ENCODE measurements at regions not wholly inside any gene's neighbourhood (a gene's known extent, or its start where the extent isn't known, plus 50 kb on each side); places are given as distances from the start of the nearest gene placed in this dataset.
A peak's percentile ranks its signal among the peaks of the same experiment; 100 is the strongest.

DNA sequence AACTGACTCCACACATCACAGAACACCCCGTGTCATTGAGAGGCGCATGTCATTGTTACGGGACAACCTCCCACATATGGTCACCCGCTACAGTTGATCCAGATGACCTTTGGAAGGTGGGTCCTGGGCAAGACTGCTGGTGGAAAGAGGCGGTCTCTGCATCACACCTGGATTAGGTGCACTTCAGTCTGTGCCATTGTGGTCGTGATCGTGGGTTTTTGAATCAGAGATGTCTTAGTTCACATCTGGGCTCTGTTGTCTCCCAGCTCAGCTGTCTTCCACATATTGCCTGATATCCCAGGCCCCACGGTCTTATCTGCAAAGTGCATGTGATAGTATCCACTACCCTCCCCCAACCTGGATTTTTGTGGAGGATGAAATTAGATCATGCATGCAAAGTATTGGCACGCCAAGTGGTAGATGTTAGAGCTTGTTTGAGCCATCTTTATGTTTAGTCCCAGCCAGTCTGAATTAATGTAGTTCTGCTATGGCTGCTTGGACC, 208.7 kb upstream of the FOXN3 start:
- DNase-seq: peak; percentile 78

DNA sequence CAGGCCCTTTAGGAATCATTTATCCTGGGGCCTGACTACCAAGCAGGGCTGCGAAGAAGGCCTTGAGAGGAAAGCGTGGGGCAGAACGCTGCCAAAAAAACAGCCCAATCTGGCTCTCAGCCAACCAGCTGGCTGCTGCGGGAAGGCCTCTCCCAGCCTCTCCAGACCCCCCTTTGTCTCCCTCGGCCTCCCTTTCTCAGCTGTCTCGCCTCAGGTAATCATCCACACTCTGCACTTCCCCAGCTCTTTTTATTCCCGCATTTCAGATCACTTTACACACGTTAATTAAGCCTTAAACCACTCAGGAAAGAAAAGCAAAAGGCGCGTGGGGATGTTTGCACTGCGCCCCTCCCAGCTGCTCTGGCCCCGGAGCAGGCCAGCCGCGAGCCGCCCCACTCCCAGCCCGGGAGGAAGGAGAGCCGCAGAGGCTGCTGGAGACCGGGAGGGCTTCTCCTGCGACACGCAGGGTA, 208.2 kb upstream of the FOXN3 start:
- DNase-seq: peak; percentile 87

DNA sequence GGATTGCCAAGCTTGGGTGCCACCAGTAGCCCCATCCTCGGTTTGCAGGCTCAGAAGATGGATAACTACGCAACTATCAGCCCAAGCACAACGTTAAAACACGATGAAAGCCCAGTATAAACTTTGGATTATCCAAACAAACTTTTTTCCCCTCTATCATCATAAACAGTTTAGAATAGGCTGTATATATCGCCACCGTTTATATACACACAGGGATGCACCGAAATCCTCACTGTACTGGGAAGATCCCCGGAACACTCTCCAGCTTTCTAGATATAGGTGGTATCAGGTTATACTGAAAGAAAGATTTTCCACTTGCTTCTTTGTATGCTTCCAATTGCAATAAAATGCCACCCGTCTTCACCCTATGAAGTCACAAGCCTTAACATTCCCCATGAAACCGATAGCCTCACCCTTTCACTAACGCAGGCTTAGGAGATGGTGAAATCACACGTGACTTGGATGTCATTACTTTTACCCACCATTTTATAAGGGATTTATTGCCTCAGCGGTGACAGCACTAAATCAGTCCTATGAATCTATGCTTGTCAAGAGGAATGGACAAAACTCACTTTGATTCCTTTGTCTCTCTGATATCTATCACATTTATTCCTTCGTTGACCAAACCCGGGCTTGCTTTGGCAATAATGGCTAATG, 207.6 kb upstream of the FOXN3 start:
- peak; percentile 54 for DNase-seq

DNA sequence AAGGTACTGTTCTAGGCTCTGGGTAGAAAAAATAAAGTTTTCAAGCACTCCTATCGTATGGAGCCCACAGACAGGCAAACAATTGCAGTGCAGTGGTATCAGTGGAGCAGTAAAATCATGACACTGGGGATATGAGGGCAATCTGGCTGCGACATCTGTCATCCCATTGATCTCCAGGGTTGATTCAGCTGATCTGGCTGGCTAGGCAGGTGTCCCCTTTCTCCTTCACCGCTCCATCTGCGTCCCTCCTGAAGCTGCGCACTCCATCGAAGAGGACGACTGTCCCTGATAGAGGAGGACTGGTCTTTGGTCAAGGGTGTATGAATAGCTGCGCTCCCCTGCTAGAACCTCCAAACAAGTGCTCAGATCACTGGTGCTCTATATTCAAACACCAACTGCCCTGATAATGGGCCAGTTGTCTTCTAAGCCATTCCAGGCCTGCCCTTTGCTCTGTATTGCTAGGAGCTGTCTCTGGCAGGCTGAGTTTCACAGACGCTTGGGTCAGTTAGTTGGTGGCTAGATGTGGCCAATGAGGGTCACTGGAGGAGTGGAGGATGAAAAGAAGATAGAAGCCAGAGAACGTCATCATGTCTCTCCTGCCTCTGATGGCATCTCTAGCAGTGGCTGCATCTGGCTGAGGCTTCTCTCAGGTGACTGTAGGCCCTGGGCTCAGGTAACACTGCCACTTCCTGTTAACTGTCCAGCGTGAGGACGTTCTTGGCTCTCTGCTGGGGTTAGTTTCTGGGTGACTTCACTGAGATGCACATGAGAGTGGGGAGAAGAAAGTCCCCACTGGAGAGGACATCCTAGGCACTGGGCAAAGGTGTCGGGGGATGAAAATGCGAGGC, 205.0 kb upstream of the FOXN3 start:
- DNase-seq: no peak

DNA sequence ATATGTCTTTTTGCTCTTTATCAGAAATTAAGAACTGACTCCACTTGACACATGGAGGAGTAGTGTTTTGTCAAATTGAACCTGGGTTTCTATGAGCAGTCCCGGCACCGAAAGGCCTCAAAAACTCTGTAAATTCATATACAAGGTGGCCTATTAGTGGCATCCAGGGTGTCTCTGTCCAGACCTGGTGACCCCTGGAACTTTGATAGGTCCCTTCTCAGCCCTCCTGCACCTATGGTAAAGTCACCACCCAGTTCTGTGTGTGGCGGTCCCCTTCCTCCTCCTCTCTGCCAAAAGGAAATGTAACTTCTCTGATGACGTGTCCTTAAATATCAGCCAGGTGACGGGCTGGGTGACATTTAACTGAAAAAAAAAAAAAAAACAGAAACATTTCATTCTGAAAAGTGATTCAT, 204.0 kb upstream of the FOXN3 start:
- no peak for DNase-seq

DNA sequence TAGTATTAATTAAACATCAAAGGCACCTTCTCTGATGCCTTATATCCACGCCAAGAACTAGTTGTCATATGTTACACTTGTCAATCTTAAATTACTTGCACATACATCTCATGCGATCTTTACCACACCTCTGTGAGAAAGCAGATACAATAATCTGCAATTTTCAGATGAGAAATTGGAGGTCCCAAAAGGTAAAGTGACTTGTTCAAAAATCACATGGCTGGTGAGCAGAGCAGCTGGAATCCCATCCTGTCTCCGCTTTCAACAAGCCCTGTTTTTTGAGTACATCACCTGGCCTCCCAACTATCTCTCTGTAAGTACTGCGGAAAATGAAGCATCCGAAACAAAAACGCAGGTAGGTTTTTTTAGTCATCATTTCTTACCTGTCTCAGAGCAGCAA, 203.4 kb upstream of the FOXN3 start:
- DNase-seq: no peak

DNA sequence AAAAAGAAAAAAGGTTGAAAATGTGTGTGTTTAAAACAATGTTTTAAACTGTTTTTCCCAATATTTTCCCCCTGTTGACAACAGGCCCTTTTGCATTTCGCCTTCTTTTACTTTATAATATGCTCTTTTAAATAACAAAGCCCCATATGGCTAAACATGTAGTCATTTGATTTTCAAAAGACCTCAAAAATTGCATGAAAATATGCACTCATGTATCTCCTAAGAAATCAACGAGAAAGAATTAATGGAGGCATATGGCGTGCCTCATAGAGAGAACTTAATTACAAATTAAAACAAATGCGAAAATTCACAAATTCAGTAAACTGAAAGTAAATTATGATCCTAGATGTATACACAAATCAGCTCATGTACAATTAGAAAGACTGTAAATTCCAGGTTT, 202.6 kb upstream of the FOXN3 start:
- DNase-seq: no peak

DNA sequence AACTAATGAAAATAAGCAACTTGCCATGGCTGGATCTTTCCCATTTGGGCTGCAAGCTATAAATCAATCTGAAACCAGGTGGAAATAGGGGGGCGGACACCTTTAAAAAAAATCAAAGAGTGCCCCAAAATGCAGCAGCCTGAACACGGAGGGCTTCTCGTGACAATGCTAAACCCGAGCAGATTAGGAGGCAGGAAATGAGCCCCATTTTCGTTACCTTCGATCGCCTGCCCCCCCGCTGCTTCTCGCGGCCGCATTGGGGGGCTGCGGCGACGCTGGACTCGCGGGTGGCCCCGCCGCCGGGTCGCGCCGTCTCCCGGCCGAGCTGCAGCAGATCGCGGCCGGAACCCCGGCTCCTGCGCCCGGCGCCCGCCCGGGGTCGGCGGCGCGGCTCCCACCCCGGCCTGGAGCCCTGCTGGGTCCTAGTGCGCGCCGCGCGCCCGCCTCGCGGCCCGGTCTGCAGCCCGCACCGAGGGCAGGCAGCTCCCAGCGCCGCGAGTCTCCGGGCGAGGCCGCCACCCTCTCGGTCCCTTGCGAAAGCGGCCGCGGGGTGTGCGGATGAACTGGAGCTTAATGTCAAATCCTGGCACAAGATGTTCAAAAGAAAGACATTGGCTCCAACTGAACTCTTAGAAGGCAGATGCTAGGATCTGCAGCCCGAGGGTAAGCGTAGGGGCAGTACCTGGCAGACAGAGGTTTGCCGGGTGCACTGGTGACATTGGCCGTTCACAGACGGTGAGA, 201.9 kb upstream of the FOXN3 start:
- peak; percentile 73 for DNase-seq

DNA sequence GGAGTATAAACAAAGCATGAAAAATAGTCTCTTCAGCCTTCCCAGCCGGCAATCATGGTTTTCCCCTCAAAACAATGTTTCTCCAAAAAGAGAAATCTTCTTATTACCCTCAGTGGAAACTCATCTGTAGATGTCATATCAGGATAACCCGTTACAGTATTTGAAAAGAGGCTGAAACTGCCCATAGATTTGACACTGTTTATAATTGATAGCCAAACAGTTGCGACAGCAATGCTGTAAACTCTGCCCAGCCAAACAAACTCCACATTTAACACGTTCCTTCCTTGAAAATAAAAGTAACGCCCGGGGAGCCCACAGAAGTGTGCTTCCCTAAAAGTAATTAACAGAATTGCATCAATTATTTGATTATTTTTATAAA, 201.3 kb upstream of the FOXN3 start:
- DNase-seq: no peak

DNA sequence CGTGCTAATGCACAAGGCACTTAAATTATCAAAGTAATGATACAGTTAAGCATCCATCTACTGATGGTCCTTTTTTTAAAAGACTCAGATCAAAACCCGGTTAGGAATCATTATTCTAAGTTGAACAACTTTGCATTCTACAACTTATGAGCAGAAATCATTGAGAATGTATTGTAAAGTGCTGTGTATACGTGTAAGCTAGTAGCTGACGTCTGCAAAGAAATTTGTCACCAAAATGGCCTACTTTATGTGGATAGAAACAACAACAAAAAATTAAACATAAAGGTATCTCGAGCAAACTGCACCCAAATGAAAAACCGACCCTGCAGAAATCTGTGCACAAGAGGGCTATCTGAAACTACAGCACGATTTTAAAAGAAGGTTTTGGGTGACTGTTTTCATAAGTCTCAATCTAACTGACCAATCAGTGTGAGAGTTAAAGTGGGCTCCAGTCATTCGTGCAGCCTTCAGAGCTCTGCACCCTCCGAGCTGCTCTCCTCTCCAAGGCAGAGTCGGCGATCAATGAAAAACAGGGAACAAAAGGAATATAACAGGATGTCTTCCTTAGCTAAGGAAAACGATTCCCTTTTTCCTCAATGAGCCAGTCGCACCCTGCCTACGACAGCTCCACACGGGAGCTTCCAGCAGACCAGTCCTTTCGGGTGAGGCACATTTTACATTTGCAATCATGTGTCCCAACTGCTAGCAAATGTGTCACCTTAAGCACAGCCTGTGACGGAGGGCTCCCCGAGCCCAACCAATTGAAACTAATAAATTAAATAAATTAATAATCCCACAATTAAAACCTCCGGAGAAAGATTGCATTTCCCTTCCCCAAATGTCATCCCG, 200.7 kb upstream of the FOXN3 start:
- peak; percentile 44 for DNase-seq

DNA sequence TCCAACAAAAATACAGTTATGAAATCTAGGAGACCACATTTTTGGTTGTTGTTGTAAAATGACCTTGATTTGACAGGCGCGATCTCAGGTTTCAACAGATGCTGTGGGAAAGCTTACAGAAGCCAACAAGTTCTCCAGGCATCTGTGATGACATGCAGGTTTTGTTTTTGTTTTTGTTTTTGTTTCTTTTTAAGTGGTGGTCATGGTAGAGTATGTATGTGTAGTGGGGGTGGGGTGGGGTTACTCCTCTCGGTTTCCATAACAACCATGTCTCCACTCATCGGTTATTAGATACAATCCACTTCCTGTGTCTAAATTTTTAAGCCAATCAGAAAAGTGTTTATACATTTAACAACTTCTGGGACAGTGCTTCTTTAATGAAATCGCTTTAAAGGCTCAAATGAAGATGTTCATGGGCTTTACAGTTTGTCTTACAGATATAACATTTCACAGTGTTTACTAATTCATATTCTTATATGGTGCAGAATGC, 199.9 kb upstream of the FOXN3 start:
- DNase-seq: peak; percentile 6

DNA sequence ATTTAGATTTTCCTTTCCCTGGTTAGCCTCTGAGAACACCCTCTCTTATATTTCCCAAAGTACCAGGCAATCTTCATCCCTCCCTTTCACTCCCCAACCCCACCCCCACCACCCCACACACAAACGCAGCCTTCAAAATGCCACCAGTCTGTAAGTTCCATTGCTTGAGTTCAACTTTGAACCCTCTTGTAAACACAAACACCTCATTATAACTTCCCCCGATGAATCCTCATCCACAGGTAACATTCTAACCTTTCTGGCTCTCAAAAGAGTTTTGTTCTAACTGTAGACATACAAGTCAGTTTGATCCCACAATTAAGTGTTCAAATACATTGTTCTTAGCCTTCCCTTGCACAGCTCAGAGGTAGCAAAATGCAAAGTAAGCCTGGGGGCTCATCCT, 199.4 kb upstream of the FOXN3 start:
- DNase-seq: no peak

DNA sequence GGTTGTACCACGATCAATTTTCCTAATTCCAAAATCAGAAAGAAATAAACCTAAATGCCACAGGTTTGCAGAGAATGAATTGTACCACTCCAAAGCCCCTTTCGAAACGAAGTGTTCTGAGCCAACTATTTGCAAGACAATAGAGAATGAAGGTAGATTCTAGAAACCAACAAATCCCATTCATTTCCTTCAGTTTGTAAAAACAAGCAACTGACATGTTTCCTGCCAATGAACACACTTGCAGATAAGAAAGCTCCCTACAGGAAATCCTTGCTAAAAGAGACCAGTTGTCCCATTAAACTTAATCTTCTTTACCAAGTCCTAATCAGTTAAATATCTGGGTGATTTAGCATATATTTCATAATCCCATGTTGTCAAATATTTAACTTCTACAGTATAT, 198.4 kb upstream of the FOXN3 start:
- no peak for DNase-seq

DNA sequence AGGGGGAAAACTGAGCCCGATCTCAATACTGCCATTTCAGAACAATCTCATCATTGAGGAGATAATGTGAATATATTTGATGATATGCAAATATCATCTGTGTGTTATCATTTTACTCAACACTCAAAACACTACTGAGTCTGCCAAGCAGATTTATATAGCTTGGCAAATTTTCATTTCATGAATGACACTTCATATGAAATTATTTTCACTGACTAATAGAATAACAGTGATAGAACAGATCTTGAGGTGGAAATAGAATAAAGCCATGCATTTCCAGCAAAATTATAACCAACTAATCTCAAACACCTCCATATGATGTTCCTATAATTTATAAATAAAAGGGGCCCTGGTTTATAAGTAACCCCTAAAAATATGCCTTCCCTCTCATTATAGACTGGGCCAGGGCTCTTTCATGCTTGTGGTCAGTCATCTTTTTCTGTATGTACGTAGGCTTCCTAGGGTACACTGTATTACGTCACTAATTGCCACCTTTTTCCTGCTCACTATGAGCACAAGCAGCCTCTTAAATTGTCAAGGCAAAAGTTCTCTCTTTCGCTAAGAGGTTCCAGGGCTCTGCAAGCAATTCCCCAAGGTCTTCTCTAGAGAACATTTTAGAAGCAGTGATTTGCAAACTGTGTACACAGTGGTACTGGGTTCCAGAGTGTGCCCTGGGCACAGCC, 197.1 kb upstream of the FOXN3 start:
- DNase-seq: no peak

DNA sequence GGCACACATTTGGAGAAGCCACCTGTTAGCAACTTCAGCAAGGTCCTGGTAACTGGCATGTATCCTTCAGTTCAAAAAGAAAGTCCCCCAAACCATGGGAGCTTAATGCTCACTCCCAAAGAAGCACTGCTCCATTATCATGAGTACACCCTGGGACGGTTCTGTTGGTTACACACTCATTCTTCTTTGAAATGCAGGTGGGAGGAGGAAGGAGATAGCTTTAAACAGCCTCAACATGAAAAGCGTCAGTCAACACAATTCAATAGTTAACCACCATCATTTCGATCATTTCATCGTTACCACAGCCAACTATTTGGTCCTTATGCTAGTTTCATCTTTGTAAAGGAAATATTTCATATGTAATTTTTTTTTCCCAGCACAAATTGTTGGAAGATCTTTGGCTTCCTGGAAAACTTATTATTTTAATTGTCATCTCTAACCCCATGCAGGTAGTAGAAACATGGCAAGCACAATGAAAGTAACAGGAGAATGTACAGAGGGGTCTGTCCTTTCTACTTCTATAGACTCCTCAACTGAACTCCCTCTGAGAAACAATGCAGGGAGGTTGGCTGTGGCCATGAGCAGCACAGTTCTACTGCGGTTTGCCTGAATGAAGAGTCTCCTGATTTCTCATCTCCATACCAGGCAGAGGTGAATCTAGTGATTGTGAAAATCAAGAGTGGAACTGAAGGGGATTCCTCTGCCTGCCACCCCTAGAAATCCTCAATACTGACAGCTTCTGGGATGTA, 196.4 kb upstream of the FOXN3 start:
- no peak for DNase-seq

DNA sequence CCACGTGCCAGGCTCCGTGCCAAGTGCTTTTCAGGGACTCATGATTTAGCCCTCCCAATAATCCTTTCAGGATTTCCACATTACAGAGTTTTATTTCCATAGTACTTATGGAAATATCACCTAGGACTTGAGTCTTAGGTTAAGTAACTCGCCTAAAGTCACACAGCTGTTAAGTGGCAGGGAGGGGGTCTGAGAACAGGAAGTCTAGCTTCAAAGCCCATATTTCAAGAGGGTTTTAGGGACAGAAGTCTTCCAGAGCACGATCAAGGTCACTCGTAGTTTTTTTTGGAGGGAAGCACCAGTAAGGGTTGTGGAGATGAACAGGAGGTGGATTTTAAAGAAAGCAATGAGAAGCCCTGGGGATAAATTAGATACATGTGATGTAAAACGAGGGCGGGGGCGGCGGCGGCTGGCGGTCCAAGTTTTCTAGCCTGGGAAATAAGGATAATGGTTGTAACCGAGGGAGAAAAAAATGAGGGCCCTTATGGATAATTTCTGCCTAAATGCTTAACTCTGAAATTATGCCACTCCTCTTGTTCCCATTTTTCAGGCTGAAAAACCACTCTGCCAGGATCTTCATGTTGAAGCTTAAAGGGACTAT, 192.6 kb upstream of the FOXN3 start:
- no peak for DNase-seq

DNA sequence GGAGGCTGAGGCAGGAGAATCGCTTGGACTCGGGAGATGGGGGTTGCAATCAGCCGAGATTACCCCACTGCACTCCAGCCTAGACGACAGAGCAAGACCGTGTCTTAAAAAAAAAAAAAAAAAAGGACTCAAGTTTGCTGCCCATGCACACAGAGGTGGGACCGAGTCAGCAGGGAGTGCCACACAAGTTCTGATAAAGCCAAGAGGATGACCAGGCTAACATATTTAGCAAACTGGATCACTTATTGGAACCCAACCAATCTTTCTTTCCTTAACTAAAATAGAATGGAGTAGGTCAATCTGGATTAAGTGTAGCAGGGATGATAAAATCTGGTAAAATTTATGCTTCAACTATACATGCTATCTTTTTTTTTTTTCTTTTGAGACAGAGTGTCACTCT, 190.4 kb upstream of the FOXN3 start:
- no peak for DNase-seq

DNA sequence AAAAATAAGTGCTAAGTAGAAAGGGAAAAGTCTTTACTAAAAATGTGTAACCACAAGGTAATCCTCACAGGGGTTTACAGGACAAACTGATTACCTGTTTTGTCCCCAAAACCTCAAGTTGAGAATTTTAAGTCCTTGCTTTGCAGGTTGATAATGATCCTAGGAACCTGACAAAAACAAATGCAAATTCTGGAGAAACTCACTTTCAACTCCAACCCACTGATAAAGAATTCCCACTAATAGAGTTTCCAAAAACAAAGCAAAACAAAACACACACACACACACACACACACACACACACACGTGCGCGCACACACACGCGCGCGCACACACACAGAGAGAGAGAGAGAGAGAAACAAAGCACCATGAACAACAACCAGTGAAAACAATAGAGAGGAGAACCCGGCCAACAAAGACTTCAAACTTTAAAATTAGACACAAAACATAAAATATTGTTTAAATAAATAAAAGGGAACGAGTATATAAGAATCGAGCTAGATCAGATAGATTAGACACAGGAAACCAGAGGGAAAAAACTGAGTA, 187.0 kb upstream of the FOXN3 start:
- no peak for DNase-seq

DNA sequence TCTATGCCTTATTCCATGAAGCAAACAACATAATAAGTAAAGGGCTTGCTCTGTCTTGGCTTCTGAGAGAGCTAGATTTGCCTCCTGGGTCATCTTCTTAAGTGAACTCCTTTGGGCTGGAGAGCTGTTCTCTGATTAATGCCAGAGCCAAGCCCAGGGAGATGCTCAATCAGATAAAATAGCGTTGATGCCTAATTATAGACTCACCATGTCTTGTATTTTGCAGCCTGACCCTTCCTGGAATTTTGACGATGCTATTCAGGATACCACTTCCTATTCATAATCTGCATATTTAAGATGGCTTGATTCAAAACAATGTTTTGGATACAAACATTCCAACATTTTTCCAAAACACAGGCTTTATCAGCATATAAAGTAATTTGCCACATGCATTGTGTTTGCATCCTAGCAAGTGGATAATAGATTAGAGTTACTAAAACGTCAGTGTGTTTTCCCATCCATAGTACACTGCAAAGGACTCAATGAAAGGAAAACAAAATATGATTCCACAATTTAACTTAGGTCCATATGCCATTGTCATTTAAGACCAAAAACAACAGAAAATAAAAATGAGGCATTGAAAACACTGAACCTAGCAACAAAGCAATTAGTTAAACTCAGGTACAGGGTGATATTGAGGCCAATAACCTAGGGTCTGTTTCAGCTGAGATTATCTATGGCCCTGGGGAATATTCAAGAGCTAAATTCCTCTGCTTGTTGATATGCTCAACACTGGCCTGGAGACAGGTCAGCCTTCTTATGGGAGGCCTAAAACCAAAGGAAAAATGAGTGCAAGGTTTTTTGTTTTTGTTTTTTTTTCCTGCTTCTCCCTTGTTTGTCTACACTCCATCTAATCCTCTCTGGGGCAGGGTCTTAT, 184.2 kb upstream of the FOXN3 start:
- DNase-seq: no peak
